ENCODE measurements at regions not wholly inside any gene's neighbourhood (a gene's known extent, or its start where the extent isn't known, plus 50 kb on each side); places are given as distances from the start of the nearest gene placed in this dataset.

GRCh38 chr2:18272148-18272494 is 288.3 kb downstream of the RDH14 start:
- TF ChIP-seq POLR2AphosphoS5 (IDR thresholded peaks at IDR 0.05; ENCODE audit: low read depth, low read length), result no peak
- TF ChIP-seq POLR2A (IDR thresholded peaks at IDR 0.05; ENCODE audit: low read depth, low read length), result no peak
- no peak for TF ChIP-seq TAF1 (IDR thresholded peaks at IDR 0.05; ENCODE audit: borderline replicate concordance, low read depth, low read length)
